Peyer's patch (tissue), 4 donors: ENCODE measurements at regions not wholly inside any gene's neighbourhood (a gene's known extent, or its start where the extent isn't known, plus 50 kb on each side); places are given as distances from the start of the nearest gene placed in this dataset.

Experiments used
- DNase-seq, 3 donors: peaks; one replicate each; pipeline ENCODE4 v3.0.0-alpha.2; 2017 to 2019
- H3K27ac ChIP-seq, 4 donors: fragments of 200-600 bp; sonication (generic); one replicate each; pipeline ENCODE4 v1.5.1; 2016 to 2019
- H3K27me3 ChIP-seq, 2 donors: fragments of 200-600 bp; sonication (generic); one replicate each; pipeline ENCODE4 v1.5.1; 2019
- H3K36me3 ChIP-seq, 3 donors: fragments of 200-600 bp; sonication (generic); one replicate each; pipeline ENCODE4 v1.5.1; 2016 to 2019
- H3K4me1 ChIP-seq, 4 donors: fragments of 200-600 bp; sonication (generic); one replicate each; pipeline ENCODE4 v1.5.1; 2016 to 2019
- H3K4me3 ChIP-seq, 4 donors: fragments of 200-600 bp; sonication (generic); 1 replicate in 3 of 4; 2 replicates in 1 of 4; pipeline ENCODE4 v1.5.1; 2016 to 2019; ENCODE audit warnings: mild to moderate bottlenecking in 1 of 4
- H3K9me3 ChIP-seq, 4 donors: fragments of 200-600 bp; sonication (generic); one replicate each; pipeline ENCODE4 v1.5.1; 2016 to 2019; ENCODE audit warnings: mild to moderate bottlenecking in 1 of 4
- CTCF ChIP-seq, 6 experiments: fragments of 450-650 bp in 4 of 6; fragments of 200-600 bp in 2 of 6; sonication (generic) in 1 of 6; IDR thresholded peaks; one replicate each; pipeline ENCODE4 v1.5.1; 2017 to 2019; ENCODE audit warnings: antibody characterized with exemption in 6 of 6, mild to moderate bottlenecking in 3 of 6, moderate library complexity in 1 of 6
- POLR2A ChIP-seq, 2 donors: fragments of 450-650 bp; IDR thresholded peaks; one replicate each; pipeline ENCODE4 v1.5.1; 2017; ENCODE audit warnings: antibody characterized with exemption in 2 of 2, mild to moderate bottlenecking in 2 of 2, moderate library complexity in 2 of 2

- no peak for TF ChIP-seq CTCF (IDR thresholded peaks at IDR 0.05)
- TF ChIP-seq POLR2A (IDR thresholded peaks at IDR 0.05): no peak
- H3K27ac ChIP-seq: no peak overlapping the region
- no peak for DNase-seq
- no peaks in the 10 kb centered on the region for H3K4me1 ChIP-seq
- no peaks in the 10 kb centered on the region for H3K27me3 ChIP-seq
- no peak overlapping the region for H3K4me3 ChIP-seq
- H3K36me3 ChIP-seq: no peaks in the 10 kb centered on the region
- no peaks in the 10 kb centered on the region for H3K9me3 ChIP-seq
These were observed 54.2 kb upstream of the MGST2 start for GRCh38 chr4:139611391-139611790.

- H3K4me1 ChIP-seq: no peaks in the 10 kb centered on the region
These were observed 53.6 kb upstream of the SETD7 start for GRCh38 chr4:139609647-139610046.

GRCh38 chr4:139607502-139608060 is 51.6 kb upstream of the SETD7 start:
- Histone ChIP-seq H3K36me3 (no peaks in the 10 kb centered on the region), H3K4me3 (no peak overlapping the region), H3K27ac (no peak overlapping the region), H3K4me1 (no peaks in the 10 kb centered on the region), H3K27me3 (no peaks in the 10 kb centered on the region), H3K9me3 (no peaks in the 10 kb centered on the region)
- no peak for TF ChIP-seq POLR2A (IDR thresholded peaks at IDR 0.05)
- no peak for TF ChIP-seq CTCF (IDR thresholded peaks at IDR 0.05)
- no peak for DNase-seq

More at GRCh38 chr4:139609647-139610046, 53.6 kb upstream of the SETD7 start:
- Histone ChIP-seq H3K27me3 (no peaks in the 10 kb centered on the region), H3K36me3 (no peaks in the 10 kb centered on the region), H3K27ac (no peak overlapping the region), H3K4me3 (no peak overlapping the region), H3K9me3 (no peaks in the 10 kb centered on the region)
- no peak for TF ChIP-seq CTCF (IDR thresholded peaks at IDR 0.05)
- DNase-seq: no peak

GRCh38 chr4:139606579-139607501 is 50.8 kb upstream of the SETD7 start:
- Histone ChIP-seq H3K36me3 (no peaks in the 10 kb centered on the region), H3K4me3 (peak overlapping the region in 2 of 4 donors; percentile 11 to 15), H3K9me3 (no peaks in the 10 kb centered on the region), H3K4me1 (no peaks in the 10 kb centered on the region), H3K27me3 (no peaks in the 10 kb centered on the region), H3K27ac (no peak overlapping the region)
- TF ChIP-seq CTCF (IDR thresholded peaks at IDR 0.05) (no peak), POLR2A (IDR thresholded peaks at IDR 0.05) (no peak)
- DNase-seq: no peak

- no peaks in the 10 kb centered on the region for H3K9me3 ChIP-seq
- no peak overlapping the region for H3K4me3 ChIP-seq
- H3K27me3 ChIP-seq: no peaks in the 10 kb centered on the region
- DNase-seq: no peak
- H3K27ac ChIP-seq: no peak overlapping the region
- TF ChIP-seq POLR2A (IDR thresholded peaks at IDR 0.05) (no peak), CTCF (IDR thresholded peaks at IDR 0.05) (no peak)
- no peaks in the 10 kb centered on the region for H3K4me1 ChIP-seq
- no peaks in the 10 kb centered on the region for H3K36me3 ChIP-seq
These were observed 50.1 kb upstream of the SETD7 start for GRCh38 chr4:139606103-139606502.
